ENCODE measurements at regions not wholly inside any gene's neighbourhood (a gene's known extent, or its start where the extent isn't known, plus 50 kb on each side); places are given as distances from the start of the nearest gene placed in this dataset.

- no peak for TF ChIP-seq ZBTB11 (tag by site-specific recombination; conservative IDR thresholded peaks at IDR 0.05; ENCODE audit: low read depth)
- no peak for TF ChIP-seq ZNF707 (tag by site-specific recombination; IDR thresholded peaks at IDR 0.05)
- no peak for TF ChIP-seq MYNN (tag by site-specific recombination; IDR thresholded peaks at IDR 0.05; ENCODE audit: borderline replicate concordance)
- no peak for TF ChIP-seq HOXC10 (CRISPR knock-in tag; IDR thresholded peaks at IDR 0.05)
Observed at GRCh38 chr12:78622529-78623195, 241.9 kb upstream of the SYT1 start (continued).

- Histone ChIP-seq H3K4me3 (ENCODE audit: low read depth, low read length) (no peak overlapping the region), H3K4me1 (ENCODE audit: control insufficient read depth, insufficient read depth, low read length) (no peaks in the 10 kb centered on the region), H3K9me3 (ENCODE audit: control insufficient read depth, insufficient read depth, low read depth, low read length) (no peaks in the 10 kb centered on the region), H3K27ac (ENCODE audit: extremely low read depth, low read depth, low read length) (no peak overlapping the region), H3K36me3 (ENCODE audit: control insufficient read depth in 2 of 2, insufficient read depth in 1 of 2, low read length in 2 of 2) (no peaks in the 10 kb centered on the region)
- TF ChIP-seq ZNF513 (tag by site-specific recombination; IDR thresholded peaks at IDR 0.05), result no peak
- no peak for TF ChIP-seq ZNF214 (tag by site-specific recombination; IDR thresholded peaks at IDR 0.05; ENCODE audit: borderline replicate concordance)
- ChIA-PET POLR2A (no interaction called here), CTCF (no interaction called here)
Observed at GRCh38 chr12:78628491-78629100, 236.0 kb upstream of the SYT1 start.

GRCh38 chr12:78636231-78636855 is 228.2 kb upstream of the SYT1 start:
- Histone ChIP-seq H3K4me3 (ENCODE audit: low read depth, low read length) (no peak overlapping the region), H3K36me3 (ENCODE audit: control insufficient read depth in 2 of 2, insufficient read depth in 1 of 2, low read length in 2 of 2) (no peaks in the 10 kb centered on the region), H3K9me3 (ENCODE audit: control insufficient read depth, insufficient read depth, low read depth, low read length) (no peaks in the 10 kb centered on the region), H3K27ac (ENCODE audit: extremely low read depth, low read depth, low read length) (no peak overlapping the region), H3K4me1 (ENCODE audit: control insufficient read depth, insufficient read depth, low read length) (no peaks in the 10 kb centered on the region)
- no peak for TF ChIP-seq SALL2 (tag by site-specific recombination; IDR thresholded peaks at IDR 0.05; ENCODE audit: borderline replicate concordance)
- no peak for TF ChIP-seq ZNF658 (tag by site-specific recombination; IDR thresholded peaks at IDR 0.05)
- POLR2A ChIA-PET, result no interaction called here
- CTCF ChIA-PET, result no interaction called here

GRCh38 chr12:78641837-78642423 is 222.6 kb upstream of the SYT1 start:
- Histone ChIP-seq H3K36me3 (ENCODE audit: control insufficient read depth in 2 of 2, insufficient read depth in 1 of 2, low read length in 2 of 2) (no peaks in the 10 kb centered on the region), H3K4me1 (ENCODE audit: control insufficient read depth, insufficient read depth, low read length) (no peaks in the 10 kb centered on the region), H3K4me3 (ENCODE audit: low read depth, low read length) (no peak overlapping the region), H3K9me3 (ENCODE audit: control insufficient read depth, insufficient read depth, low read depth, low read length) (no peaks in the 10 kb centered on the region), H3K27ac (ENCODE audit: extremely low read depth, low read depth, low read length) (no peak overlapping the region)
- ChIA-PET CTCF (no interaction called here), POLR2A (no interaction called here)
- no peak for TF ChIP-seq ZFP69B (tag by site-specific recombination; IDR thresholded peaks at IDR 0.05)
- no peak for TF ChIP-seq ZNF24 (tag by site-specific recombination; IDR thresholded peaks at IDR 0.05)
- no peak for TF ChIP-seq RBAK (tag by site-specific recombination; IDR thresholded peaks at IDR 0.05)
- TF ChIP-seq ZBTB8A (tag by site-specific recombination; IDR thresholded peaks at IDR 0.05), result no peak
- no peak for TF ChIP-seq MYNN (tag by site-specific recombination; IDR thresholded peaks at IDR 0.05; ENCODE audit: borderline replicate concordance)
- TF ChIP-seq ZNF354C (tag by site-specific recombination; IDR thresholded peaks at IDR 0.05; ENCODE audit: borderline replicate concordance, low read depth), result no peak
- TF ChIP-seq ZNF692 (tag by site-specific recombination; IDR thresholded peaks at IDR 0.05), result no peak
- TF ChIP-seq ZNF777 (tag by site-specific recombination; IDR thresholded peaks at IDR 0.05; ENCODE audit: borderline replicate concordance), result no peak
- TF ChIP-seq ZNF404 (tag by site-specific recombination; IDR thresholded peaks at IDR 0.05), result no peak
- no peak for TF ChIP-seq ZFP37 (tag by site-specific recombination; IDR thresholded peaks at IDR 0.05)
- TF ChIP-seq ZFP3 (tag by site-specific recombination; IDR thresholded peaks at IDR 0.05; ENCODE audit: low read depth), result no peak
- TF ChIP-seq ZSCAN16 (tag by site-specific recombination; IDR thresholded peaks at IDR 0.05), result no peak
- TF ChIP-seq ZNF223 (tag by site-specific recombination; IDR thresholded peaks at IDR 0.05), result no peak
- no peak for TF ChIP-seq ZNF645 (tag by site-specific recombination; IDR thresholded peaks at IDR 0.05)

Measured in HEK293 (cell line).